Peyer's patch (tissue), 4 donors: ENCODE measurements at regions not wholly inside any gene's neighbourhood (a gene's known extent, or its start where the extent isn't known, plus 50 kb on each side); places are given as distances from the start of the nearest gene placed in this dataset.

Experiments used
- POLR2A ChIP-seq, 2 donors: fragments of 450-650 bp; IDR thresholded peaks; one replicate each; pipeline ENCODE4 v1.5.1; 2017; ENCODE audit warnings: antibody characterized with exemption in 2 of 2, mild to moderate bottlenecking in 2 of 2, moderate library complexity in 2 of 2
- TF ChIP-seq, protein P1 (sequence below), 6 experiments: fragments of 450-650 bp in 4 of 6; fragments of 200-600 bp in 2 of 6; sonication (generic) in 1 of 6; IDR thresholded peaks; one replicate each; pipeline ENCODE4 v1.5.1; 2017 to 2019; ENCODE audit warnings: antibody characterized with exemption in 6 of 6, mild to moderate bottlenecking in 3 of 6, moderate library complexity in 1 of 6

DNA sequence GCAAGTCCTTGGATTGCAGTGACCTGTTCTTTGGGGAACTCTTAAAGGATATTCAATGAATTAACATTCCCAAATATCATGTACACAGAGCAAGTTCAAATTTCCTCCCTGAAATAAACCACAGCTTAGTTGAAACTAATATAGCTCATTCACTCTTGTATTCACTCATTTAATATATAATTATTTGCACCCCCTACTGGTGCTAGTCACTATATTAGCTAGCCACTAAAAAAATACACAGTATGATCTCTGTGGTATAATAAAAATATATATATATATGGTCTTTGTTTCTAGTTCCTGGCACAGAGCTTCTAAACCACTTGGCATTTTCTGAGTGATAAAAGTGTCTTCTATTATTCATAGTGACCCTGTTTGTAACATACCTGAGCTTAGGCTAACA is 177.3 kb upstream of the LYPLAL1 start:
- TF ChIP-seq, protein P1, sequence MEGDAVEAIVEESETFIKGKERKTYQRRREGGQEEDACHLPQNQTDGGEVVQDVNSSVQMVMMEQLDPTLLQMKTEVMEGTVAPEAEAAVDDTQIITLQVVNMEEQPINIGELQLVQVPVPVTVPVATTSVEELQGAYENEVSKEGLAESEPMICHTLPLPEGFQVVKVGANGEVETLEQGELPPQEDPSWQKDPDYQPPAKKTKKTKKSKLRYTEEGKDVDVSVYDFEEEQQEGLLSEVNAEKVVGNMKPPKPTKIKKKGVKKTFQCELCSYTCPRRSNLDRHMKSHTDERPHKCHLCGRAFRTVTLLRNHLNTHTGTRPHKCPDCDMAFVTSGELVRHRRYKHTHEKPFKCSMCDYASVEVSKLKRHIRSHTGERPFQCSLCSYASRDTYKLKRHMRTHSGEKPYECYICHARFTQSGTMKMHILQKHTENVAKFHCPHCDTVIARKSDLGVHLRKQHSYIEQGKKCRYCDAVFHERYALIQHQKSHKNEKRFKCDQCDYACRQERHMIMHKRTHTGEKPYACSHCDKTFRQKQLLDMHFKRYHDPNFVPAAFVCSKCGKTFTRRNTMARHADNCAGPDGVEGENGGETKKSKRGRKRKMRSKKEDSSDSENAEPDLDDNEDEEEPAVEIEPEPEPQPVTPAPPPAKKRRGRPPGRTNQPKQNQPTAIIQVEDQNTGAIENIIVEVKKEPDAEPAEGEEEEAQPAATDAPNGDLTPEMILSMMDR (IDR thresholded peaks at IDR 0.05), result no peak
- TF ChIP-seq POLR2A (IDR thresholded peaks at IDR 0.05), result no peak
